GM21447 (cell line): ENCODE measurements at regions not wholly inside any gene's neighbourhood (a gene's known extent, or its start where the extent isn't known, plus 50 kb on each side); places are given as distances from the start of the nearest gene placed in this dataset.

Experiments
- ATAC-seq: cut with Tn5 transposase; IDR thresholded peaks from one replicate; pipeline ENCODE4 v1.9.1; 2021; ENCODE audit not compliant: unreplicated experiment

GRCh38 chr20:21874127-21874526 is 168.7 kb downstream of the PAX1 start:
- ATAC-seq, result no peak

- ATAC-seq, result no peak
Observed at GRCh38 chr20:21873291-21873690, 167.8 kb downstream of the PAX1 start.

GRCh38 chr20:21867811-21868210 is 162.3 kb downstream of the PAX1 start:
- no peak for ATAC-seq

- no peak for ATAC-seq
Observed at GRCh38 chr20:21867353-21867752, 161.9 kb downstream of the PAX1 start.

GRCh38 chr20:21862956-21863355 is 157.5 kb downstream of the PAX1 start:
- no peak for ATAC-seq

- no peak for ATAC-seq
Observed at GRCh38 chr20:21862259-21862946, 156.9 kb downstream of the PAX1 start.

GRCh38 chr20:21840991-21841390 is 135.5 kb downstream of the PAX1 start:
- no peak for ATAC-seq

GRCh38 chr20:21839982-21840381 is 134.5 kb downstream of the PAX1 start:
- no peak for ATAC-seq

GRCh38 chr20:21836346-21836745 is 130.9 kb downstream of the PAX1 start:
- ATAC-seq, result no peak

- no peak for ATAC-seq
Observed at GRCh38 chr20:21835042-21835441, 129.6 kb downstream of the PAX1 start.

GRCh38 chr20:21832442-21833385 is 127.2 kb downstream of the PAX1 start:
- no peak for ATAC-seq

- no peak for ATAC-seq
Observed at GRCh38 chr20:21826976-21827375, 121.5 kb downstream of the PAX1 start.

GRCh38 chr20:21821358-21821757 is 115.9 kb downstream of the PAX1 start:
- ATAC-seq, result no peak

GRCh38 chr20:21820688-21821087 is 115.2 kb downstream of the PAX1 start:
- ATAC-seq, result no peak

- ATAC-seq, result no peak
Observed at GRCh38 chr20:21820045-21820444, 114.6 kb downstream of the PAX1 start.

GRCh38 chr20:21812379-21812778 is 106.9 kb downstream of the PAX1 start:
- no peak for ATAC-seq

GRCh38 chr20:21809961-21810523 is 104.6 kb downstream of the PAX1 start:
- ATAC-seq, result no peak

- ATAC-seq, result no peak
Observed at GRCh38 chr20:21808863-21809664, 103.6 kb downstream of the PAX1 start.

- ATAC-seq, result no peak
Observed at GRCh38 chr20:21808139-21808538, 102.7 kb downstream of the PAX1 start.

GRCh38 chr20:21804802-21805201 is 99.3 kb downstream of the PAX1 start:
- no peak for ATAC-seq

GRCh38 chr20:21801193-21801592 is 95.7 kb downstream of the PAX1 start:
- ATAC-seq, result no peak
